Smooth muscle cell (in vitro differentiated cells): ENCODE measurements at regions not wholly inside any gene's neighbourhood (a gene's known extent, or its start where the extent isn't known, plus 50 kb on each side); places are given as distances from the start of the nearest gene placed in this dataset.

Source experiments
- DNase-seq: peaks from one replicate; lab custom pipeline; 2025; ENCODE audit not compliant: unreplicated experiment; lab: John Stamatoyannopoulos, UW
- H2AFZ ChIP-seq: fragments of 200-600 bp; sonication (generic); 2 replicates; pipeline ENCODE4 v1.6.0; 2016; ENCODE audit warnings: antibody characterized with exemption, low read depth, mild to moderate bottlenecking
- H3F3A ChIP-seq: fragments of 200-600 bp; sonication (generic); 2 replicates; pipeline ENCODE4 v1.6.0; 2017; ENCODE audit warnings: antibody characterized with exemption, low read depth
- H3K27ac ChIP-seq: fragments of 200-600 bp; sonication (generic); 2 replicates; pipeline ENCODE4 v1.5.1; 2016; ENCODE audit warnings: low read depth, mild to moderate bottlenecking
- H3K27me3 ChIP-seq: fragments of 200-600 bp; sonication (generic); 2 replicates; pipeline ENCODE4 v1.6.1; 2016; ENCODE audit warnings: low read depth, mild to moderate bottlenecking
- H3K36me3 ChIP-seq: fragments of 200-600 bp; sonication (generic); 2 replicates; pipeline ENCODE4 v1.5.1; 2016; ENCODE audit warnings: low read depth
- H3K4me1 ChIP-seq: fragments of 200-600 bp; sonication (generic); 2 replicates; pipeline ENCODE4 v1.5.1; 2016; ENCODE audit warnings: low read depth
- H3K4me2 ChIP-seq: fragments of 200-600 bp; sonication (generic); 2 replicates; pipeline ENCODE4 v1.6.0; 2016; ENCODE audit warnings: mild to moderate bottlenecking
- H3K4me3 ChIP-seq: fragments of 200-600 bp; sonication (generic); 2 replicates; pipeline ENCODE4 v1.5.1; 2016; ENCODE audit warnings: mild to moderate bottlenecking
- H3K79me2 ChIP-seq: fragments of 200-600 bp; sonication (generic); 2 replicates; pipeline ENCODE4 v1.6.0; 2016; ENCODE audit warnings: low read depth, mild to moderate bottlenecking
- H3K9ac ChIP-seq: fragments of 200-600 bp; sonication (generic); 2 replicates; pipeline ENCODE4 v1.6.0; 2016; ENCODE audit warnings: low read depth
- H3K9me3 ChIP-seq: fragments of 200-600 bp; sonication (generic); replicated peaks from 2 replicates; pipeline ENCODE4 v1.5.1; 2016; ENCODE audit warnings: low read depth
- H4K20me1 ChIP-seq: fragments of 200-600 bp; sonication (generic); 2 replicates; pipeline ENCODE4 v1.6.0; 2016; ENCODE audit warnings: low read depth
- WGBS: methylation state at CpG from one replicate; pipeline ENCODE4 v1.1.7; 2016; ENCODE audit warnings: low lambda C conversion rate; 5-methylcytosine and 5-hydroxymethylcytosine counted together
- TF ChIP-seq, protein P1 (sequence below): fragments of 200-600 bp; sonication (generic); IDR thresholded peaks from 2 replicates; pipeline ENCODE4 v1.5.1; 2017; ENCODE audit warnings: borderline replicate concordance, mild to moderate bottlenecking, antibody characterized with exemption; ENCODE audit not compliant: insufficient read depth, poor library complexity, severe bottlenecking

DNA sequence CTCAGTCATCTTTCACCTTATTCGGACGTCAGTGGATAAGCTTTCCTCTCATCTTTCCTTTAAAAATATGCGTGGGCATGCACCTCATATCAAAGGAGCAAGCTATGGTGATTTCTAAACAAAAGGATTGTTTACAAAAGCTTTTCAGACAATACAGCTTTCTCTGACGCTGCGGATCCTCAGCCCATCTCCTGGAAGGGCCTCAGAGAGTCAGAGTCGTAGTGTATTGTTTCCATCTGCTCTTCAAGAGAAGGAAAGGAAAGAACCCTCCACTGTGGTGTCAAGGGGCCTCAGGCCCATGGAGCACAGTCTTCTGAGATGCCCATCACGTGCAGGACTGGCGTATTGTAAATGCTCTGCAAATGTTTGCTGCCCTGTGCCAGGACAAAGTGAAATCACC lies 163.4 kb upstream of the MAP1B start:
- WGBS = 68% methylated on average over 8 of the region's 8 CpGs
- no peaks in the 10 kb centered on the region for H3F3A ChIP-seq
- no peaks in the 10 kb centered on the region for H4K20me1 ChIP-seq
- no peaks in the 10 kb centered on the region for H3K27me3 ChIP-seq
- H3K9me3 ChIP-seq = no peaks in the 10 kb centered on the region
- no peak overlapping the region for H3K9ac ChIP-seq
- H3K36me3 ChIP-seq = no peaks in the 10 kb centered on the region
- H3K79me2 ChIP-seq = no peaks in the 10 kb centered on the region
- no peaks in the 10 kb centered on the region for H3K4me1 ChIP-seq
- no peak overlapping the region for H3K4me3 ChIP-seq
- DNase-seq = no peak
- no peak overlapping the region for H2AFZ ChIP-seq
- TF ChIP-seq, protein P1, sequence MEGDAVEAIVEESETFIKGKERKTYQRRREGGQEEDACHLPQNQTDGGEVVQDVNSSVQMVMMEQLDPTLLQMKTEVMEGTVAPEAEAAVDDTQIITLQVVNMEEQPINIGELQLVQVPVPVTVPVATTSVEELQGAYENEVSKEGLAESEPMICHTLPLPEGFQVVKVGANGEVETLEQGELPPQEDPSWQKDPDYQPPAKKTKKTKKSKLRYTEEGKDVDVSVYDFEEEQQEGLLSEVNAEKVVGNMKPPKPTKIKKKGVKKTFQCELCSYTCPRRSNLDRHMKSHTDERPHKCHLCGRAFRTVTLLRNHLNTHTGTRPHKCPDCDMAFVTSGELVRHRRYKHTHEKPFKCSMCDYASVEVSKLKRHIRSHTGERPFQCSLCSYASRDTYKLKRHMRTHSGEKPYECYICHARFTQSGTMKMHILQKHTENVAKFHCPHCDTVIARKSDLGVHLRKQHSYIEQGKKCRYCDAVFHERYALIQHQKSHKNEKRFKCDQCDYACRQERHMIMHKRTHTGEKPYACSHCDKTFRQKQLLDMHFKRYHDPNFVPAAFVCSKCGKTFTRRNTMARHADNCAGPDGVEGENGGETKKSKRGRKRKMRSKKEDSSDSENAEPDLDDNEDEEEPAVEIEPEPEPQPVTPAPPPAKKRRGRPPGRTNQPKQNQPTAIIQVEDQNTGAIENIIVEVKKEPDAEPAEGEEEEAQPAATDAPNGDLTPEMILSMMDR = no peak
- H3K27ac ChIP-seq = no peak overlapping the region
- no peak overlapping the region for H3K4me2 ChIP-seq

DNA sequence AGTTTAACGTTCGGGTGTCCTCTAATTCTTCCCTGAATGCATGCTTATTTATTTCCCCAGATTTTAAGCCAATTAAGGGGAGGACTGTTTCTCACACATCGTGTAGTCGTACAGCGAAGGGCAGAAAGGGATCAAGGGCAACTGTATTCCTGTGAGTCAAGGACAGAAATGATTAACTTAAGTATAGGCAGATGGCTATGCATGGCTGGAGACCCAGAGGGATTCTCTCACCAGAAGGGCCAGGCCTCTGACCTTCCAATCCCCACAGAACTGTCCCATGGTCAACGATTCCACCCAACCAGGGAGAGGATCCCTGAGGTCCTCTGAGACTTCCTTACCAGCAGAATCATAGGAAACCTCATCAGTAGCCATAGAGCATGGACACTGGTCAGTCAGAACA lies 161.8 kb upstream of the MAP1B start:
- H3K4me3 ChIP-seq = no peak overlapping the region
- H3K36me3 ChIP-seq = no peaks in the 10 kb centered on the region
- H3K4me2 ChIP-seq = no peak overlapping the region
- H2AFZ ChIP-seq = no peak overlapping the region
- no peaks in the 10 kb centered on the region for H4K20me1 ChIP-seq
- H3K27me3 ChIP-seq = no peaks in the 10 kb centered on the region
- WGBS = 94% methylated on average over 6 of the region's 6 CpGs
- no peak overlapping the region for H3K9ac ChIP-seq
- TF ChIP-seq, protein P1 = no peak
- no peaks in the 10 kb centered on the region for H3F3A ChIP-seq
- H3K4me1 ChIP-seq = no peaks in the 10 kb centered on the region
- H3K9me3 ChIP-seq = no peaks in the 10 kb centered on the region
- H3K27ac ChIP-seq = no peak overlapping the region
- H3K79me2 ChIP-seq = no peaks in the 10 kb centered on the region
- no peak for DNase-seq

DNA sequence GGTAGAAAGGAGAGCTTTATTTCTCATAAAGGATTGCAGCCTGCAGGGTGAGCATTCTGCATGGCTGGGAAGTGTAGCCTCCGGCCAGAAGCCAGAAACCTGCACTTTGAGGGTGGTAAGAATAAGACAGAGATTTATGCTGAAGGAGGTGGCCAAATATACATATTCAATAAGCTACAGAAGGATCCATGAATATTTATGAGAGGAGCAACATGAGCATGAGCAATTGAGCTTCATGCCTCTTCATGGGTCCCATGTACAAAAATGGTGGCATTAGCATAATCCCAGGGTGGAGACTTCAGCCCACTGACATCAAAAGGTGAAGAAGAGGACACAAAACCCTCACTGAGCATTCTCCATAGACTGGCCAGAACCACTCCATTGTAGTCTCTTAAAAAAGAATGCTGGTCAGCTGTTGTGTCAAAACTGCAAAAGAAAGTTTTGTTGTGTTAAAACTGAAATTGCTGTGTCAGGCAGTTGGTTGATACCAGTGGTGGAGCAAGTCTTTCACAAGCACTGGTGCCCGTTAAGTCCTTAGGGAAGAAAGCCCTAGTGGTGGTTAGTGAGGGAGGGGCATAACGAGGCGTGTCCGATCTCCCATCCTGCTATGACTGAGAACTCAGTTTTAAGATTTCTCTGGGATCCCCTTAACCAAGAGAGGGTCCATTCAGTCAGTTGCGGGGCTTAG lies 160.8 kb upstream of the MAP1B start:
- Histone ChIP-seq H3K4me1 (no peaks in the 10 kb centered on the region), H3K27me3 (no peaks in the 10 kb centered on the region), H2AFZ (no peak overlapping the region), H3K79me2 (no peaks in the 10 kb centered on the region), H3K9me3 (no peaks in the 10 kb centered on the region), H3K4me3 (no peak overlapping the region), H4K20me1 (no peaks in the 10 kb centered on the region), H3K27ac (no peak overlapping the region), H3K36me3 (no peaks in the 10 kb centered on the region), H3F3A (no peaks in the 10 kb centered on the region), H3K9ac (no peak overlapping the region), H3K4me2 (no peak overlapping the region)
- DNase-seq = no peak
- WGBS = 89% methylated on average over 6 of the region's 6 CpGs
- TF ChIP-seq, protein P1 = no peak

DNA sequence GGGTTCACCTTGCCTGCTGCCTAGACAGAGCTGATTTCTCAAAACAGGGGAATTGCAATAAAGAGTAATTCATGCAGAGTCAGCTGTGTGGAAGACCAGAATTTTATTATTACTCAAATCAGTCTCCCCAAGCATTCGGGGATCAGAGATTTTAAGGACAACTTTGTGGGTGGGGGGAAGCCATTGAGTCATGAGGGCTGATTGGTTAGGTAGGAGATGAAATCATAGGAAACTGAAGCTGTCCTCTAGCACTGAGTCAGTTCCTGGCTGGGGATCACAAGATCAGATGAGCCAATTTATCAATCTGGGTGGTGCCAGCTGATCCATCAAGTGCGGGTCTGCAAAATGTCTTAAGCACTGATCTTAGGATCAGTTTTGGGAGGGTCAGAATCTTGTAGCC lies 159.1 kb upstream of the MAP1B start:
- no peak for DNase-seq

More for the DNA sequence above, 159.1 kb upstream of the MAP1B start:
- Histone ChIP-seq H3K27me3 (no peaks in the 10 kb centered on the region), H3K9ac (no peak overlapping the region), H3K4me1 (no peaks in the 10 kb centered on the region), H3K9me3 (no peaks in the 10 kb centered on the region), H4K20me1 (no peaks in the 10 kb centered on the region), H3K36me3 (no peaks in the 10 kb centered on the region), H2AFZ (no peak overlapping the region), H3K79me2 (no peaks in the 10 kb centered on the region), H3K27ac (no peak overlapping the region), H3F3A (no peaks in the 10 kb centered on the region), H3K4me3 (no peak overlapping the region), H3K4me2 (no peak overlapping the region)
- TF ChIP-seq, protein P1 = no peak
- WGBS = 91% methylated on average over 2 of the region's 2 CpGs
